ENCODE measurements at regions not wholly inside any gene's neighbourhood (a gene's known extent, or its start where the extent isn't known, plus 50 kb on each side); places are given as distances from the start of the nearest gene placed in this dataset.

DNA sequence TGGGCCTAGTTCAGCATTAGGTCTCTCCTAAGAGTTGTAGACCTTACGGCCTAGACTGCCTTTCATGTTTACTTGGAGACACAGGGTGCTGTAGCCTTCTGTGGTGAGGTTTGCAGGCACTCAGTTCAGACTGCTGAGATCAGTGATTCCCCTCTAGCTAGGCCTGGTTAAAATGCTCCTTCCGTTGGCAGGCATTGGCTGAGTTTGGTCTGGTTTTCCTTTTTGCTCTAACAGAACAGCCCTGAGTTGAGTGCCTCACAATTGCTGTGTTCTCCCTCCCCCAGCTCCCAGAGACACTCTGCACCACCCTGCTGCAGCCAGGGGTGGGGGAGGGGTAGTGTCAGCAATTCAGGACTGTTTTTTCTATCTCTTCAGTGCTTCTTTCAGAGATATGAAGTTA is 178.9 kb upstream of the DYRK2 start:
- peak; percentile 1 for DNase-seq (ENCODE audit: low read depth, low spot score)
- H3K4me3 ChIP-seq: no peak overlapping the region
- TF ChIP-seq POLR2AphosphoS5 (IDR thresholded peaks at IDR 0.05; ENCODE audit: borderline replicate concordance, low read depth, low read length) (no peak), FOXP2 (optimal IDR thresholded peaks at IDR 0.05; ENCODE audit: control extremely low read depth, extremely low read length, insufficient read depth) (no peak), EZH2 (IDR thresholded peaks at IDR 0.05) (no peak)
- no peaks in the 10 kb centered on the region for H3K36me3 ChIP-seq (ENCODE audit: insufficient read depth, low read length)
- H3K9me3 ChIP-seq (ENCODE audit: low read depth, low read length): no peaks in the 10 kb centered on the region
- peak overlapping the region; percentile 54; the same call in 1 of the 2 replicates for H3K27ac ChIP-seq
- H3K9ac ChIP-seq (ENCODE audit: insufficient read length): no peak overlapping the region

DNA sequence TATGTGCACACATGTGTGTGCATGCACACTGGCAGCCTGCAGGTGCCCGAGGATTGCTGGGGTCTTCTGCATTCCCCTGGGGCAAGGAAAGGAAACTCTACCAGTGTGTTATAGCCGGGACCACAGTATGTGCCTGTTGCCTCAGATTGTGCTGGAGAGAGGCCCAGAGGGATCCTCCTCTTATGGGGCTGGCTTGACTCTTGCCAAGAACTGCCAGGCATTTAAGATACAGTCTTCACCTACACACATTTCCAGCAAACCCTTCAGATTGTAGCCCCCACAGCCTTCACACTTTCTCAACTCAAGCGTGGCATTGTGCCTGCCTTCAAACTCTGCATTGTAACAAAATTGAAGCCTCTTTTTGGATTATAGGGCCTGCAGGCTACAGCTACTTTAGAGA is 176.7 kb upstream of the DYRK2 start:
- DNase-seq (ENCODE audit: low read depth, low spot score): no peak
- Histone ChIP-seq H3K27ac (no peak overlapping the region), H3K36me3 (ENCODE audit: insufficient read depth, low read length) (no peaks in the 10 kb centered on the region), H3K9ac (ENCODE audit: insufficient read length) (peak overlapping the region; percentile 23), H3K9me3 (ENCODE audit: low read depth, low read length) (no peaks in the 10 kb centered on the region), H3K4me3 (no peak overlapping the region)
- TF ChIP-seq EZH2 (IDR thresholded peaks at IDR 0.05): no peak
- no peak for TF ChIP-seq FOXP2 (optimal IDR thresholded peaks at IDR 0.05; ENCODE audit: control extremely low read depth, extremely low read length, insufficient read depth)
- TF ChIP-seq POLR2AphosphoS5 (IDR thresholded peaks at IDR 0.05; ENCODE audit: borderline replicate concordance, low read depth, low read length): no peak

DNA sequence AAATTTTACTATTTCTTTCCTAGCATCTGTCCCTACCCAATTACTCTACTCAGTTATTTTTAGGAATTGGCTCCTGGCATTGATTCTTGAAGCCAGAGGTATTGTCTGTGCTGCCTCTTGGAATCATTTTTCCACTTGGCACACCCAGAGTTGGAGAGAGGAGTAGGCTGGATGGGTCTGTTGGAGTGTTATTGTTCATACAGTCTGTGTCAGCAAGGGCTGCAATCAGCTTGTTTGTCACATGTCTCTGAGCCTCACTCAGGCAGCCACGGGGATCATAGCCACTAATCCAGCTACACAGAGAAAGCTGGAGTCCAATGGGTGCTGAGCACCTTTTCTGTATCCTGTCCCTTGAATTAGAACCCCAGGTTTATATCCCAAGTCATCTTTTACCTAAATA is 176.0 kb upstream of the DYRK2 start:
- TF ChIP-seq EZH2 (IDR thresholded peaks at IDR 0.05): no peak
- no peak for TF ChIP-seq POLR2AphosphoS5 (IDR thresholded peaks at IDR 0.05; ENCODE audit: borderline replicate concordance, low read depth, low read length)
- no peak for TF ChIP-seq FOXP2 (optimal IDR thresholded peaks at IDR 0.05; ENCODE audit: control extremely low read depth, extremely low read length, insufficient read depth)

DNA sequence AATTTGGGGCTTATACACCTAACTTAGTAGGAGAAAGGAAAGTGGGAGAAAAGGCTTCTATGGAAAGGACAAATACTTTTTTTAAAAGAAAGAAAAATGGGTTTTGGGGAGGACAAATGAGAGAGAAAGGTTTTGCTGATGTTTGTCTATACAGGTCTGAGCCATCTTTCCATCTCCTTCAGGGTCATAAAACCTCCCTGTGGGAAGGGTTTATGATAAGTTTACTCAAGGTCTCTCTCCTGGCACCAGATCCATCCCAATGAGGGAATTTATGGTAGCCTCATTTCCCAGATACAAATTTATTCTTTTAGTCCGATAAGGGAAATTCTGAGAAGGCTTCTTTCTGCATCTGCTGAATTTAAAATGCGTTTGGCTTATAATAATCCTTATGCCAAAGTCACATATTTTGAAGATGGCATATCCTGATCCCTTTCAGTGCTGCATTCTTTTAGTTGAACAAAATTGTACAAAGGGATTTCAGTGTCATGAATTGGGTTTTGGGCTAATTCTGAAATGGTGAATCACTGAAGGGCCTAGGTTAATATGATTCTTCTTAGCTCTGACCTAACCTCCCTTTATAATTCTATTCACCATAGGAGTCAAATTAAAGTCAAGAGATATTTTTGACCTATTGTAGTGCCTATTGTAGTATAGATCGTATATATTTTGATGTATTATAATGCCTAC is 173.5 kb upstream of the DYRK2 start:
- H3K27ac ChIP-seq: no peak overlapping the region
- no peak overlapping the region for H3K9ac ChIP-seq (ENCODE audit: insufficient read length)
- TF ChIP-seq EZH2 (IDR thresholded peaks at IDR 0.05) (no peak), FOXP2 (optimal IDR thresholded peaks at IDR 0.05; ENCODE audit: control extremely low read depth, extremely low read length, insufficient read depth) (no peak), POLR2AphosphoS5 (IDR thresholded peaks at IDR 0.05; ENCODE audit: borderline replicate concordance, low read depth, low read length) (no peak)
- no peak overlapping the region for H3K4me3 ChIP-seq
- DNase-seq (ENCODE audit: low read depth, low spot score): no peak
- no peaks in the 10 kb centered on the region for H3K36me3 ChIP-seq (ENCODE audit: insufficient read depth, low read length)
- H3K9me3 ChIP-seq (ENCODE audit: low read depth, low read length): no peaks in the 10 kb centered on the region

More for the DNA sequence above, 176.0 kb upstream of the DYRK2 start:
- Histone ChIP-seq H3K9ac (ENCODE audit: insufficient read length) (no peak overlapping the region), H3K36me3 (ENCODE audit: insufficient read depth, low read length) (no peaks in the 10 kb centered on the region), H3K4me3 (no peak overlapping the region), H3K27ac (no peak overlapping the region), H3K9me3 (ENCODE audit: low read depth, low read length) (no peaks in the 10 kb centered on the region)
- DNase-seq (ENCODE audit: low read depth, low spot score): no peak

DNA sequence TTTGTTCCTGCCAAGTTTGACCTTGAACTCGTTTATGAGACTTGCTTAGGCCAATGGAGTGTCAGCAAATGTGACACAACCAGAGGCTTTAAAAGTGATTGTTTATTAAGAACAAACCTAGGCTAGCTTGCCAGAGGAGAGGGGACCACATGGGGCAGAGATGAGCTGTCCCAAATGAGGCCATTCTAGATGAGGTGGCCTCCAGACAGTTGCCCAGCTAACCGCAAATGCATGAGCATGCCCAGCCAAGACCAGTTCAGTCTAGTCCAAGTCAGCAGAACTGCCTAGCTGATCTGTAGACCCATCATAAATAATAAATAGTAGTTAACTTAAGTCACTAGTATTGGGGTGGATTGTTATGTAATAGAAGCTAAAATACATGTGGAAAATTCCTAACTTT is 172.8 kb upstream of the DYRK2 start:
- Histone ChIP-seq H3K4me3 (no peak overlapping the region), H3K36me3 (ENCODE audit: insufficient read depth, low read length) (no peaks in the 10 kb centered on the region), H3K27ac (no peak overlapping the region), H3K9ac (ENCODE audit: insufficient read length) (no peak overlapping the region), H3K9me3 (ENCODE audit: low read depth, low read length) (no peaks in the 10 kb centered on the region)
- DNase-seq (ENCODE audit: low read depth, low spot score): no peak
- TF ChIP-seq EZH2 (IDR thresholded peaks at IDR 0.05): no peak
- TF ChIP-seq FOXP2 (optimal IDR thresholded peaks at IDR 0.05; ENCODE audit: control extremely low read depth, extremely low read length, insufficient read depth): no peak
- no peak for TF ChIP-seq POLR2AphosphoS5 (IDR thresholded peaks at IDR 0.05; ENCODE audit: borderline replicate concordance, low read depth, low read length)

DNA sequence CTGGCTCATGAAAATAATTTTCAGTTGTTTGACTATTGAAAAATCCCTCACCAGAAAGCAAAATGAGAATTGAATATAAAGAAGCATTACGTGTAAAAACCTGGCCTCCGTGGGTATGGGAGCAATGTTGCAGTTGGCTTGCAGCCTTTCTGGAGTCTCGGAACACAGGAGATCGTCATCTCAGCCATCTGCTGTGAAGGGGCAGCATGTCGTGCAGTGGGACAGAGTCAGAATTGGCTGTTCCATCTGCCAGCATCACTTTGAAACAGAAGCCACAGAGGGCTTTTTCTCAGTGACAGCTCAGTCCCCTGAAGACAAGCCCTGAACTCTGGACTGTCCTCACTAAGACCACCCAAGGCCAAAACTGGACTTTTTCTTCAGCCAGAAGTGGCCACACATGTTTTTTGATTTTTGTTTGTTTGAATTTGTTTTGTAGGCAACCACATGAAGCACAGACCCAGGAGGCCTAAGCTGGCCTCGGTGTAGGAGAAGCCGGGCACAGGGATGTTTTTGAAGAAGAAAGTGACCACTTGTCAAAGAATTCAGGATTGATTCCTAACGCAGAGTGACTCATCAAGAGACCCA is 170.8 kb upstream of the DYRK2 start:
- no peak for DNase-seq (ENCODE audit: low read depth, low spot score)
- Histone ChIP-seq H3K4me3 (no peak overlapping the region), H3K9me3 (ENCODE audit: low read depth, low read length) (no peaks in the 10 kb centered on the region), H3K27ac (no peak overlapping the region), H3K9ac (ENCODE audit: insufficient read length) (no peak overlapping the region), H3K36me3 (ENCODE audit: insufficient read depth, low read length) (no peaks in the 10 kb centered on the region)
- TF ChIP-seq FOXP2 (optimal IDR thresholded peaks at IDR 0.05; ENCODE audit: control extremely low read depth, extremely low read length, insufficient read depth) (no peak), EZH2 (IDR thresholded peaks at IDR 0.05) (no peak), POLR2AphosphoS5 (IDR thresholded peaks at IDR 0.05; ENCODE audit: borderline replicate concordance, low read depth, low read length) (no peak)

DNA sequence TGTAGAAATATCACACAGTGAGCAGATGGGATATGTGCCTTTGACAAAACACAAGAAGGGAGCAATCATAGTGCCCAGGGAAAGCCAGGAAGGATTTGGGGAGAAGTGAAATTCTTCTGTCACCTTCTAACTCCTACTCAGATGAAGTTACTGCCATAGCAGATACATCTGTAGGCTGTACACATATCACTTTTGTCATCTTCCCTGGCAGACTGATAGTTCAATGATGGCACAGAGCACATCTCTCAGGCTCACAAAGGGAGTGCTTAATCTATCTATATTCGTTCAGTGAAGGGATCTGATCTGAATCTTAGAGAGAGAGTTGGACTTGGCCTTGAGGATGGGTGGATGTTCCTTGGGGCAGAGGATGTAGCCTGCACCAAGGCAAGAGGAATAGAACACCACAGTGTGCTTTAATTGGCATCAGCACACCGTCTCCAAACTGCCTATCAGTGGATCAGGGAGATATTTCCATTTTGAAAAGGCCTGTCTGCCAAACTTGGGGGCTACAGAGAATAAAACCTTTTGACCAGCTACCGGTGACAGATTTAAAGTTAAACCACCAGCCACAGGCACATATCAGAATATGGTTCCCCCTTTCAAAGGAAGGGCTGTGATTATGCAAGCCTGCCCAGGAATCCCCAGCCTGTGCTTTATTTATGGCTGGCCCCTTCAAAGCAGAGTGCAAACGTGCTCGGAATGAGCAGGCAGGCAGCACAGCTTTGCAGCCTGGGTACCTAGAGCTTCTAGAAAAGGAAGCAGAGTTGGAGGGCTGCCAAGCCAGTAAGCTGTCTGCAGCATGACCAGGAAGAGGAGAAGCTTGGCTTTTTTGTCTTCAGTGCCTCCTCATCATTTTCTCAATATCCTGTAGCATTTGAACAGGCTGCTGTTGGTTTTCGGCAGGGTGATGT is 165.5 kb upstream of the DYRK2 start:
- Histone ChIP-seq H3K9me3 (ENCODE audit: low read depth, low read length) (no peaks in the 10 kb centered on the region), H3K9ac (ENCODE audit: insufficient read length) (no peak overlapping the region), H3K27ac (no peak overlapping the region), H3K4me3 (no peak overlapping the region), H3K36me3 (ENCODE audit: insufficient read depth, low read length) (no peaks in the 10 kb centered on the region)
- TF ChIP-seq POLR2AphosphoS5 (IDR thresholded peaks at IDR 0.05; ENCODE audit: borderline replicate concordance, low read depth, low read length) (no peak), EZH2 (IDR thresholded peaks at IDR 0.05) (no peak), FOXP2 (optimal IDR thresholded peaks at IDR 0.05; ENCODE audit: control extremely low read depth, extremely low read length, insufficient read depth) (no peak)
- peak; percentile 16 for DNase-seq (ENCODE audit: low read depth, low spot score)

DNA sequence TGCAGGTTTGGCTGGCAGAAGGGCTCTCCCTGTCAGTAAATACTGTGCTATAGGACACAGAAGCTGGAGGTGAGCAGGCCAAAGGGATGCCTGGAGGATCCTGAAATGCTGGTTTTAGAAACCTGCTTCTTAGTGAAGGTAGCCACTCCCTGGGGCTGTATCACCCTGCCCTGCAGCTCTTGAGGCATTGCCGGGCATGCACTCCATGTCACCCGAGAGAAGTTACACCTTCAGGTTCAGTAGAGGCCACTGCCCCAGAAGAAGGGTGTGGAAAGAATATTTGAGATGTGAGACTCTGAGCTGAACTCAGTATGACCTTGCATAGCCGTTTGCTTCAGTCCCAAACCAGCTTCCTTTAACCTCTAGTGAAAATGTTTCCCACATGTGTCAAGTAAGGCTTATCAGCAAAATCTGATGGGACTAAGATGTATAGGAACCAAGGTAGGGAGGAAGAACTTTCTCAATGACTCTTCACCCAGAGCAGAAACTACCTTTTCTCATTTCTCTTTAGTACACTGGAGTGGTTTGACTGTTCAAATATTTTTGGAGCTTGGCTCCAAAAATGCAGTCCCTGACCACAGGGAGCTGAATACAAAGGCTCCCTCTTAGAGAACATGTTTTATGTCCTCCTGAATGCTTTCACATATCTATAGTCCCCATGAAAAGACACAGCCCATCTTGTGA is 164.5 kb upstream of the DYRK2 start:
- no peaks in the 10 kb centered on the region for H3K9me3 ChIP-seq (ENCODE audit: low read depth, low read length)
- H3K27ac ChIP-seq: no peak overlapping the region
- no peaks in the 10 kb centered on the region for H3K36me3 ChIP-seq (ENCODE audit: insufficient read depth, low read length)
- no peak for TF ChIP-seq EZH2 (IDR thresholded peaks at IDR 0.05)
- no peak for TF ChIP-seq POLR2AphosphoS5 (IDR thresholded peaks at IDR 0.05; ENCODE audit: borderline replicate concordance, low read depth, low read length)
- TF ChIP-seq FOXP2 (optimal IDR thresholded peaks at IDR 0.05; ENCODE audit: control extremely low read depth, extremely low read length, insufficient read depth): no peak
- H3K4me3 ChIP-seq: no peak overlapping the region
- no peak for DNase-seq (ENCODE audit: low read depth, low spot score)
- no peak overlapping the region for H3K9ac ChIP-seq (ENCODE audit: insufficient read length)

Data from SK-N-MC (cell line).